HepG2 (cell line): ENCODE measurements at regions not wholly inside any gene's neighbourhood (a gene's known extent, or its start where the extent isn't known, plus 50 kb on each side); places are given as distances from the start of the nearest gene placed in this dataset.

Experiments
- BRD4 ChIP-seq: sonication (generic); formaldehyde crosslinking; IDR thresholded peaks from 2 replicates; pipeline ENCODE4 v1.4.0; 2020; ENCODE audit warnings: missing genetic modification reagents
- EP300 ChIP-seq, 3 experiments: sonication (generic) in 1 of 3; formaldehyde crosslinking in 1 of 3; IDR thresholded peaks; 2 replicates each; pipeline versions ENCODE4 v1.5.1 to v1.6.1; 2011 to 2020; ENCODE audit warnings: low read depth in 2 of 3, low read length in 2 of 3, borderline replicate concordance in 1 of 3, improper control_type of control experiment in 1 of 3, mild to moderate bottlenecking in 1 of 3, missing genetic modification reagents in 1 of 3, moderate library complexity in 1 of 3
- LBX2 ChIP-seq: sonication (generic); formaldehyde crosslinking; IDR thresholded peaks from 2 replicates; pipeline ENCODE4 v1.5.0; 2020; ENCODE audit warnings: missing genetic modification reagents, mild to moderate bottlenecking, borderline replicate concordance
- MTERF4 ChIP-seq: sonication (generic); formaldehyde crosslinking; IDR thresholded peaks from 2 replicates; pipeline ENCODE4 v1.8.0; 2023; ENCODE audit warnings: mild to moderate bottlenecking, missing genetic modification reagents
- PREB ChIP-seq: sonication (generic); formaldehyde crosslinking; IDR thresholded peaks from 2 replicates; pipeline ENCODE4 v1.4.0; 2020; ENCODE audit warnings: missing genetic modification reagents
- SIN3A ChIP-seq: IDR thresholded peaks from 2 replicates; pipeline ENCODE4 v1.6.1; 2011; ENCODE audit warnings: low read depth, mild to moderate bottlenecking, control low read depth, low read length, borderline replicate concordance
- TCF12 ChIP-seq, 2 experiments: fragments of 450-650 bp in 1 of 2; sonication (generic) in 1 of 2; formaldehyde crosslinking in 1 of 2; IDR thresholded peaks; 2 replicates each; pipeline versions ENCODE4 v1.6.1 to v1.8.0; 2017 to 2022; ENCODE audit warnings: antibody characterized with exemption in 1 of 2, mild to moderate bottlenecking in 1 of 2, missing genetic modification reagents in 1 of 2, moderate library complexity in 1 of 2
- TFDP1 ChIP-seq: IDR thresholded peaks from 2 replicates; pipeline ENCODE4 v1.6.1; 2016; ENCODE audit warnings: missing compliant biosample characterization, missing genetic modification reagents, borderline replicate concordance
- ZBTB4 ChIP-seq: sonication (generic); formaldehyde crosslinking; IDR thresholded peaks from 2 replicates; pipeline ENCODE4 v1.4.0; 2020; ENCODE audit warnings: missing genetic modification reagents, mild to moderate bottlenecking, borderline replicate concordance
- ZBTB8A ChIP-seq: sonication (generic); formaldehyde crosslinking; IDR thresholded peaks from 2 replicates; pipeline ENCODE4 v1.4.0; 2020; ENCODE audit warnings: mild to moderate bottlenecking, low read depth, missing genetic modification reagents, borderline replicate concordance
- ZNF430 ChIP-seq: sonication (generic); formaldehyde crosslinking; IDR thresholded peaks from 2 replicates; pipeline ENCODE4 v1.9.0; 2021; ENCODE audit warnings: mild to moderate bottlenecking, missing genetic modification reagents
- TF ChIP-seq, protein P1 (sequence below): sonication (generic); formaldehyde crosslinking; IDR thresholded peaks from 2 replicates; pipeline ENCODE4 v1.5.0; 2020; ENCODE audit warnings: mild to moderate bottlenecking, missing genetic modification reagents, moderate library complexity

GRCh38 chr5:74423383-74423782, 217.1 kb downstream of the ENC1 start:
- no peak for TF ChIP-seq ZNF430 (CRISPR knock-in tag)
- TF ChIP-seq ZBTB8A (CRISPR knock-in tag): no peak
- TF ChIP-seq TCF12 (IDR thresholded peaks at IDR 0.05): no peak
- TF ChIP-seq TCF12 (CRISPR knock-in tag; IDR thresholded peaks at IDR 0.05): no peak
- TF ChIP-seq, protein P1, sequence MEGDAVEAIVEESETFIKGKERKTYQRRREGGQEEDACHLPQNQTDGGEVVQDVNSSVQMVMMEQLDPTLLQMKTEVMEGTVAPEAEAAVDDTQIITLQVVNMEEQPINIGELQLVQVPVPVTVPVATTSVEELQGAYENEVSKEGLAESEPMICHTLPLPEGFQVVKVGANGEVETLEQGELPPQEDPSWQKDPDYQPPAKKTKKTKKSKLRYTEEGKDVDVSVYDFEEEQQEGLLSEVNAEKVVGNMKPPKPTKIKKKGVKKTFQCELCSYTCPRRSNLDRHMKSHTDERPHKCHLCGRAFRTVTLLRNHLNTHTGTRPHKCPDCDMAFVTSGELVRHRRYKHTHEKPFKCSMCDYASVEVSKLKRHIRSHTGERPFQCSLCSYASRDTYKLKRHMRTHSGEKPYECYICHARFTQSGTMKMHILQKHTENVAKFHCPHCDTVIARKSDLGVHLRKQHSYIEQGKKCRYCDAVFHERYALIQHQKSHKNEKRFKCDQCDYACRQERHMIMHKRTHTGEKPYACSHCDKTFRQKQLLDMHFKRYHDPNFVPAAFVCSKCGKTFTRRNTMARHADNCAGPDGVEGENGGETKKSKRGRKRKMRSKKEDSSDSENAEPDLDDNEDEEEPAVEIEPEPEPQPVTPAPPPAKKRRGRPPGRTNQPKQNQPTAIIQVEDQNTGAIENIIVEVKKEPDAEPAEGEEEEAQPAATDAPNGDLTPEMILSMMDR (CRISPR knock-in tag): no peak
- no peak for TF ChIP-seq PREB (CRISPR knock-in tag)
- no peak for TF ChIP-seq SIN3A
- TF ChIP-seq BRD4 (CRISPR knock-in tag): no peak
- TF ChIP-seq LBX2: no peak
- TF ChIP-seq MTERF4 (CRISPR knock-in tag): no peak
- TF ChIP-seq TFDP1 (CRISPR knock-in tag): no peak
- TF ChIP-seq EP300 (IDR thresholded peaks at IDR 0.05; ENCODE audit: low read depth in 2 of 2, low read length in 2 of 2): no peak
- TF ChIP-seq EP300 (CRISPR knock-in tag; IDR thresholded peaks at IDR 0.05; ENCODE audit: borderline replicate concordance): no peak
- TF ChIP-seq ZBTB4 (CRISPR knock-in tag): no peak
